ENCODE measurements at regions not wholly inside any gene's neighbourhood (a gene's known extent, or its start where the extent isn't known, plus 50 kb on each side); places are given as distances from the start of the nearest gene placed in this dataset.

DNA sequence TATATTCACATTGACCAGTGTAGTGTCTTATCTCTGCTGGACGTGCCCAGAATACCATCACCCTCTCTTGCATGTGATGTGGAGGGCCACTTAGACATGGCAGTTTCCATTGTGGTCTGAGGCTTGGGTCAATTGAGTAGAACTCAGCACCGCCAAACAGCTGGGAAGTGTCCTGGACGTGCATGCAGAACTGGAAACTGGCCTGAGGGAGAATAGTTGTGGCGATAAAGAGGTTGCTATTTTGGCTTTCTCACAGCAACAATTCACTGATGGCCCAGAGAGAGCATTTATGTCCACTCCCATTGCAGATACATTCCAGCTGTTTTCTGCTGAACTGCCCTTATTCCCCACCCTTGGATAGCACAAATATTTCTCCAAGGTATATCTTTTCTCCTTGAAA is 210.1 kb upstream of the DAAM1 start:
- no peaks in the 10 kb centered on the region for H3K36me3 ChIP-seq
- no peak overlapping the region for H3K27ac ChIP-seq
- H3K4me1 ChIP-seq: no peaks in the 10 kb centered on the region
- H3K9me3 ChIP-seq: no peaks in the 10 kb centered on the region
- no peaks in the 10 kb centered on the region for H3K27me3 ChIP-seq
- no peak overlapping the region for H3K4me3 ChIP-seq
- TF ChIP-seq CTCF (IDR thresholded peaks at IDR 0.05): no peak
- DNase-seq (ENCODE audit: low spot score in 2 of 2): no peak
- intact Hi-C loops (cut with DNase I): no loop called here

- Histone ChIP-seq H3K9me3 (no peaks in the 10 kb centered on the region), H3K27ac (no peak overlapping the region), H3K36me3 (no peaks in the 10 kb centered on the region), H3K4me3 (no peak overlapping the region), H3K27me3 (no peaks in the 10 kb centered on the region), H3K4me1 (no peaks in the 10 kb centered on the region)
- TF ChIP-seq CTCF (IDR thresholded peaks at IDR 0.05): no peak
- intact Hi-C loops (cut with DNase I): no loop called here
- DNase-seq (ENCODE audit: low spot score in 2 of 2): no peak
Observed at GRCh38 chr14:58979325-58979724, 209.1 kb upstream of the DAAM1 start.

GRCh38 chr14:58981840-58982239 is 206.6 kb upstream of the DAAM1 start:
- no peak overlapping the region for H3K27ac ChIP-seq
- H3K4me1 ChIP-seq: no peaks in the 10 kb centered on the region
- no peak for TF ChIP-seq CTCF (IDR thresholded peaks at IDR 0.05)
- no peaks in the 10 kb centered on the region for H3K27me3 ChIP-seq
- no peaks in the 10 kb centered on the region for H3K36me3 ChIP-seq
- intact Hi-C loops (cut with DNase I): no loop called here
- no peaks in the 10 kb centered on the region for H3K9me3 ChIP-seq
- DNase-seq (ENCODE audit: low spot score in 2 of 2): no peak
- no peak overlapping the region for H3K4me3 ChIP-seq

- DNase-seq (ENCODE audit: low spot score in 2 of 2): no peak
- TF ChIP-seq CTCF (IDR thresholded peaks at IDR 0.05): no peak
- intact Hi-C loops (cut with DNase I): no loop called here
- H3K4me3 ChIP-seq: no peak overlapping the region
- no peaks in the 10 kb centered on the region for H3K9me3 ChIP-seq
- H3K4me1 ChIP-seq: no peaks in the 10 kb centered on the region
- no peaks in the 10 kb centered on the region for H3K27me3 ChIP-seq
- H3K27ac ChIP-seq: no peak overlapping the region
- no peaks in the 10 kb centered on the region for H3K36me3 ChIP-seq
Observed at GRCh38 chr14:58985786-58986185, 202.7 kb upstream of the DAAM1 start.

DNA sequence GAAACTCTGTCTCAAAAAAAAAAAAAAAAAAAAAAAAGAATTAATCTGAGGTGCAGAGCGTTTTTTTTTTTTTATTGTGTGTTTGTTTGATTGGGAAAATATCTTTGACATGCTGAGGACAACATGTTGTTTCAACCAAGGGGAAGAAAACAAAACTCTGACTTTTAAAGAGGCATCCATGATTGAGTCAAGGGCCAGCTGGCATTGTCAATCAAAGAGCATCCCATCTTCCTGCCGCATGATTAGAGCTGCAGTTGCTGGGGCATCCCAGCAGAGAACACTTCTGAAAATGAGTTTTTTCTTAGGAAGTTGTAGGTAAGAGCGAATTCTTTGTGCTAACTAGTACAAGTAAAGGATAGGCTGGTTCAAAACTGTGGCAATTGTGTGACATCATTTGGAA is 200.9 kb upstream of the DAAM1 start:
- TF ChIP-seq CTCF (IDR thresholded peaks at IDR 0.05): no peak
- Histone ChIP-seq H3K27ac (no peak overlapping the region), H3K9me3 (no peaks in the 10 kb centered on the region), H3K27me3 (no peaks in the 10 kb centered on the region), H3K4me1 (no peaks in the 10 kb centered on the region), H3K4me3 (no peak overlapping the region), H3K36me3 (no peaks in the 10 kb centered on the region)
- no peak for DNase-seq (ENCODE audit: low spot score in 2 of 2)
- intact Hi-C loops (cut with DNase I): no loop called here

GRCh38 chr14:58992935-58993334 is 195.5 kb upstream of the DAAM1 start:
- intact Hi-C loops (cut with DNase I): no loop called here
- no peak overlapping the region for H3K27ac ChIP-seq
- H3K27me3 ChIP-seq: no peaks in the 10 kb centered on the region
- no peaks in the 10 kb centered on the region for H3K9me3 ChIP-seq
- DNase-seq (ENCODE audit: low spot score in 2 of 2): no peak
- no peaks in the 10 kb centered on the region for H3K36me3 ChIP-seq
- no peak overlapping the region for H3K4me3 ChIP-seq
- no peak for TF ChIP-seq CTCF (IDR thresholded peaks at IDR 0.05)
- no peaks in the 10 kb centered on the region for H3K4me1 ChIP-seq
